HG02571 (cell line): ENCODE measurements at regions not wholly inside any gene's neighbourhood (a gene's known extent, or its start where the extent isn't known, plus 50 kb on each side); places are given as distances from the start of the nearest gene placed in this dataset.

Experiments
- ATAC-seq: cut with Tn5 transposase; IDR thresholded peaks from one replicate; pipeline ENCODE4 v1.9.1; 2021; ENCODE audit warnings: mild to moderate bottlenecking, moderate library complexity; ENCODE audit not compliant: unreplicated experiment

DNA sequence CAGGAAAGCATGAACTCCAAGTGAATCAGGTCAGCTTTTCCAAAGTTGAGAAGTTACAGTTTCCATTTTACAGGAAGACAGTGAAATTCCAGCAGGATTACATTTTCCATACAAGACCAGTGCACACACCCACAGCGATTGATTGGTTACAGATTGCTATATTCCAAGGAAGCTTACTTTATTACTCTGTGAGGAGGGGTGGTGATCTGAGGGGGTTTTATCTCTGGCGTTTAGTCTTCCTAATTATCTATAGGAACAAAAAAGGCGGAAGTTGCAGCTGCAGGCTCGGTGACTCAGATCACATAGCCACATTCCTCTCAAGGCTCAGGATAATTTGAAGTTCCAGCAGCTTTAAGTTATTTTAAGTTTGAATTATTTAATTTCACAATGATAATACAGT lies 450.4 kb upstream of the NMUR2 start:
- no peak for ATAC-seq

DNA sequence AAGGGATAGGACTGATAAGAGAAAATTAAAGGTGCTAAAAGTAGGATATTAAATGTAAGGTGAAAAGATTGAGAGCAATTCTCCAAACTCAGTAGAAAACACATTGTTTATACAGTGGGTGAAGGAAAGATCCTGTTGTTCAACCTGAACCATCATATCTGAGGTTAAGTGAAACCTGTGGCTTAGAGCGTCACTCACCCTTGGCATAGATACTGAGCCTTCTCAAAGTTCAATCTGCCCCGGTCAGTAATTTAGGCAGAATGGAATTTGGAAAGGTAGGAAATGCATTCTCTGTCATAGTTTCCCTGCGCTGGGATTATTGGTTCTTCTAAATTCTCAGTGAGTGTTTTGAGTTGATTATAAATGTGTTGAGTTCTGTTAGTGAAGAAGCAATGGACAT lies 456.2 kb upstream of the NMUR2 start:
- ATAC-seq = no peak

DNA sequence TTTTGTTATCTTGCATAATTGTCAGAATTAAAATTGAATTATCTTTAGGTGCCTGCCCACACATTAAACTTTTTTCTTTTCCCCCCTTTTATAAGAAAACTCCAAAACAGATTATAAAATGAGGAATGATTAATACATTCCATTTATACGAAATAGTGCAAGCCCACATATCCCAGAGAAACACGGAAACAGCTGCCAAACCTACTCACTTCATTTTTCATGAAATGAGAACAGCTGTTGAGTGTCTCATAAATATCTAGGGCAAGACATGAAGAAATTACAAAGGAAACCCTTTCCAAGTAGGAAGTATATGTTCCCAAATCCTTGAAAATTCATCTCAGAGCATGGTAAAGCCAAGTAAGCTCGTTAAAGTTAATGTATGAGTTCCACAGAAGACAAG lies 459.4 kb upstream of the NMUR2 start:
- ATAC-seq = no peak

DNA sequence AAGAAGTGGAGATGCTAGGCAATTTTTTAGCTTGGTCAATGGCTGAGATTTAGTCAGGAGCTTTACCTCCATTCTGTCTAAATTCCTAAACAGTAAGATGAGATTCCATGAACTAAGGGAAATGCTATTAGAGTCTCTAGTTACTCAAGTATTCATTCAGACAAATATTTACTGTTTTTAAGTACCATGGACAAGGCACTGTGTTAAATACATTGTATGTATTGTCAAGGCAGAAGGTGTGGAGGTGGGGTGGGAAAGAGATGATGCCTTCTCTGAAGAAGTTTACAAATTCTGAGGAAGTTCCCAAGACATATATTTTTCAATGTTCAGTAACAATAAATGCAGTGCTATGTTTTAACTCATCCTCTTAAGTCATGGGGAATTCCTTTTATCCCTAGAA lies 459.9 kb upstream of the NMUR2 start:
- no peak for ATAC-seq

DNA sequence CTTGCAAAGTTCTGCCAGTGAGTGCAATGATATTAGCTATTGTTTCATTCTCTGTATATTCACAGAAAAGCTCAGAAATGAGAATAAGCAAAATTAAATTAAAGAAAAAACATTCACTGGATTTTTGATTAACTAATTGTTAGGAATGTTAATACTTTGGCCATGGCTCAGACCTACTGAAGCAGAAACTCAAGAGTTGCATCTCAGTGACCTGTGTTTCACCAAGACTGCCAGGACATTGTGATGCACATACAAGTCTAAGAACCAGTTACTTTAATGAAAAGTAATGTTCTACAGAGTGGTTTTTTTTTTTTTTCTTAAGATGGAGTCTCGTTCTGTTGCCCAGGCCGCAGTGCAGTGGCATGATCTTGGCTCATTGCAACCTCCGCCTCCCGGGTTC lies 464.9 kb upstream of the NMUR2 start:
- ATAC-seq = no peak

DNA sequence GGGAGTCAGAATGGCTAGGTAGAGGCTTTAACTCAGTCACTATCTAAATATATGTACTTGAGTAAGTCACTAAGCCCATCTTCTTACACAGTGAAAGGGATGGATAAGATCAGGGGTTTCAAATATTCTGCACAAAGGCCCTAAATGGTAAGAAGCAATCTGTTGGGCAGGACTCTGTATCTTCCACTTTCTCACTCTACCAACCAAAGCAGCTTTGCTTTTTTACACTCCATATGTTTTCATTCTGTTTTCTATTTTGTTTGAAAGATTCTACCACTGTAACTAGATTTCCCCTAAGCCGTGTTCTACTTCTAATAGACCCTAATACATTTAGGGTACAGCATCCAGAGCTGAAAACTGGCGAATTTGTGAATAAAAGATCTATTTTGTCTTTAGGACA lies 477.5 kb upstream of the NMUR2 start:
- no peak for ATAC-seq

DNA sequence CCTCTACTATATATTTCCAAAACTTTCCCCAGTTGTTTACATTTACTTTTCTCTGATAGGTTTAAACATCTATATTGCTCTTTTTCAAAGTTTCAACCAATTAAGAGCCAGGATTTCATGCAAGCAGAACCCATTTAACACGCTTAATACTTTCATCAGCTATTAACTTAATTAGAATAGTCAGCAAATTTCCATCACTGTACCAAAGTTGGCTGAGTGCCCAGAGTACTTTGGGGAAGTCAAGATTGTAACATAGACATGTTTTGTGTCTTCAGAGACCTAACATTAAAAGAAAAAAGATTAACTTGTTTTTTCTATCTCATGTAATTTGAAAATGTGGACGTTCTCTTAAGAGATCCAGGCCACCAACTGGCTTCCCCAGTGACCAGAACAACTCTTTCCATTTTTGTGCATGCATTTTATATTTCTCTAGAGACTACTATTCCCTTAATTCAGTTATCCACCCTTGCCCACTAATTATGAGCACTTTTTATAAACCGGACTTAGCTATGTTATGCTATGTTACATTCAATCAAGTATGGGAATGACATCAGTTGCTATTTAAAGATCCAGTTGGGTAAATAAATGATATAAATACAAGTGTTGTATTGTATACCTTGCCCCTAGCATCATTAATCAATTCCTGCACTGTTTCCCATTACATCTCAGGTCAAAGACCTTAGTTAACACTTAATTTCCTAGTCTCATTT lies 478.1 kb upstream of the NMUR2 start:
- no peak for ATAC-seq

DNA sequence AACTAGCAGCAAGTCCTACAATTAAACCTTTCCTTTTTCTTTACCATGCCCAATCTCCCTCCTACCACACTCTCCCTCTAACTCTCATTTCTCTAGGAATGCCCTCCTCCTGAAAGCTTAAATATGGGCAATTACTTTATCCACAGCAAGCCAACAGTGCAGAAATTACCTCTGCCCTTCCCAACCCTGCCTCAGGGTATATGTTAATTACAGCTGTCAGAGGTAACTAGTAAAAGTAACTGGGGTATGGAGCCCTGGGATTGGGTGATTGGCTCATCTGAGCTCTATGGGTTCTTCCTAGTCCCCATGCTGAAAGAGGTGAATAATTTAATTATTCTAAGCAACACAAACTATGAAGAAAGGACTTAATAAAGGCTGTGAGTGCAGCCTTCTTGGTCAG lies 478.9 kb upstream of the NMUR2 start:
- ATAC-seq = no peak

DNA sequence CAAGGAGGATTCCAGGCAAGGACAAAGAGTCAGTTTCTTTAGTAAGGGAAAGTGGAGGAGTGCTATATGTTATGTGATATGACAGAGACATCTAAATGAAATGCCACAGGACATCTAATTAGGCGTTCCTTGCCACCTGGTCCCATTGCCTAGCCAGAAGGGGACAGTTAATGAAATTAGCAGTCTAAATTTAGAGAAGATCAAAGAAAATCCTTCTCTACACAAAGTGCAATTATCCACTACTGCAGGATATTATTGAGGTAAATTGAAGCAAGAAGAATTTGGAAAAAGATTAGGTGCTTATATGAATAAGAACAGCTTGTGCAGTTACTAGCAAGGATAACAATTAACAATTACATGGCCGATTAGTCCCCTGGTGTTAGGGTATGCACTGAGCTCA lies 495.3 kb upstream of the NMUR2 start:
- no peak for ATAC-seq

DNA sequence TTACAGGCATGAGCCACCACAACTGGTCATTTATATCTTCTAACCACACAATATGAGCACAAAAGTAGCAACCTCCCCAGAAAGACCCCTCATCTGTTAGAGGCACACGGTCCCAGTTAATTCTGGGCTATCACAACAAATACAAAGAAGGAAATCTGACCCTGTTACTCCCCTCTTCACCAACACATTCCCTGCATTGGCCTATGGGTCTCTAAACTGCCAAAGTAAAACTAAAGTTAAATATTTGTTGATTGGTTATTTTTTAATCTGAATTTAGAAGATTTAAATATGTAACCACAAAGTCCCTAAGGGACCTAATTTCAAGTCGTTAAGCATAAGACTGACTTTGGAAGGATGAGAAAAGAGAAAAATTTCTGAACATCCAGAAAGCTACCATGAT lies 496.7 kb upstream of the NMUR2 start:
- no peak for ATAC-seq

DNA sequence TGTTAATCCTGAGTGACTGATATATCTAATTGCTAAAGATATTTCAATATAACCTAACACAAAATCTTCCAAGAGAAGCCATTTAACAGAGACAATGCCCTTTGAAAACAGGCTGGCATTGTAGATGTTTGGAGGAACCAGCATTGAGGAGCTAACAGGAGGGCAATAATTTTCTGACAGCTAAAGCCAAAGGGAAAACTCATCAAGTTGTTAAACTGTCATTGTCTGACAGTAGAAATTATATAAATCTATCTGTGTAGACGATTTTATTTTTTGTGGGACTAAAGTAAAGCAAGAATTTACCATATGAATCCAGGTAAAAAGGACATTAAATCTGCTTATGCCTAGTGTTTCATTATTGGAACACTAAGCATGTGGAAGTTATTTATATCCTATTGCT lies 500.2 kb upstream of the NMUR2 start:
- ATAC-seq = no peak

DNA sequence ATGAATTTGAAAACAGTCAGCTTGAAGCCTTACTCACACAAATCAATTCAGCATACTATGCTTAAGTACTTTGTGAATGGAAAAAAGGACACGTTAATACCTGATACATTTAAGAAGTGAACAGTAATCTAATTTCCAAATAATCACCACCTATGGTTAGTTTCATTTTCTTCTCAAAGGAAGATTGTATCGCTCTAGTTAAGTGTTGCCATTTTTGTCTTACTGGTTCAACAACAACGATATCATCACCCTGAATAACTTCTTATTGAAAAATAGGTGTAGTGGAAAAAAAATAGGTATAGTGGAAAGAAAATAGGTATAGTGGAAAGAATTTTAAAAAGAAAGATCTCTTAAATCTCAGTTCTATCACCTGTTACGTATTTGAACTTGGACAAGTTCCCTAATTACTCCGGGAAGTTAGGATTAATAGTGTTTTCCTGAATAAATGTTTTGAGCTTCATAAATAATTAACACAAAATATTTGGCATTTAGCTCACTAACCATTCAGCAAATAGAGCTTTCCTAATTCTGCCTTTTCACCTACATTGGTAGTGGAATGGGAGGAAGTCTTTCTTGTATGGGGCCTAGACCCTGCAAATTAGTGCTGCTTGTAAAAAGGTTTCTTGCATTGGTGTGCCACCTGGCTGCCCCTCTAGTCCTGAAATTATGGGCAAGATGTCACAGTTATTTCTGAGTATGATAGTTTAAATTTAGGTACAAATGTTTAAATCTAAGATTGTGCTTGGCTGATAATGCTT lies 502.6 kb upstream of the NMUR2 start:
- no peak for ATAC-seq

DNA sequence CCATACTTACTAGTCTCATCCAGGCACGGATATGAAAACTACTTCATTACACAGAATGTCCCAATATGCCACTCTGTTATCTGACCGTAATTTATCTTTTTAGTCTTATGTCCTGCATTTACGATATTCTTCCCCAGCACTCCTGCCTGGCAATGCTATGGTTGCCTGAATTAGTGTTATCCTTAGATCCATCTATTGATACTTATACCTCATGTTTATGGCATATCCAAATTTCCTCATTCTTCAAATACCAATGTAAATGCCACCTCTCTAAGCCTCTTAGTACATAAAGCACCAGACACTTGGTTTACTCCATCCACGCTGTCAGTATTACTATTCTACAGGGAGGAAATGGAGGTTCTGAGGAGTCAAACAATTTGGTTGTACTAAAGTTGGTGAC lies 507.8 kb upstream of the NMUR2 start:
- no peak for ATAC-seq

DNA sequence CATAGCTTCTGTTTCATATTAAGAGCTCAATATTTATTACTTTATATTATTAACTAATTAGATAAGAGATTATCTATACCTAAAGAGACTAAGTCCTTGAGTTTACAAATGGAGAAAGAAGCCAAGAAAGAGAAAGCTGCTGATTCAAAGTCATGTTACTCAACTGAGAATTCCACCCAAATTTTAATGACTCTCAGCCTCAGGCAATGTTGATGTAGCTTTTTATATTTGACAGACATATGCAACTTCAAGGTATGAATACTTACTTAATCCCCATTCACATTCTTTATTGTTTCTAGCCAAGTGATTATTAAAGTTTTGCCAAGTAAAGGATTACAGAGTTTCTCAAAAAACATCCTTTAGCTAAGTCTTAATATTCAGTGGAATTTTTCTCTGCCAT lies 527.5 kb upstream of the NMUR2 start:
- ATAC-seq = no peak

DNA sequence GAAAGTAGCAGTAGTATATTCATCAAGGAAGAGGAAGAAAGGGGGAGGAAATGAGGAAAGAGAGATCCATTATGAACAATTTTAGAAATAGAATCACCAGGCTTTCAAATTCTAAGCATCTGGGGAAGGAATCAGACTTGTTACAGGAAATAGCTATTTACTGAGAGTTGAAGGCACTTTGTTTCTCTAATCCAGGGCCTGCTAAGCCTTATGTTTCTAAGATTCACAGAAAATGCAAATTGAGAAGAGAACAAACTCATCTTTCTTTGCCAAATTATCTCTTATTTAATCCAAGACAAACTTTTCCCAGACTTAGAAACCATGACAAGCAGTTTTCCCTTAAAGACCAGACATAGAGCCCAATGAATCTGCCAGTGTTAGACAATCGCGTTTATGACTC lies 528.0 kb upstream of the NMUR2 start:
- ATAC-seq = no peak

DNA sequence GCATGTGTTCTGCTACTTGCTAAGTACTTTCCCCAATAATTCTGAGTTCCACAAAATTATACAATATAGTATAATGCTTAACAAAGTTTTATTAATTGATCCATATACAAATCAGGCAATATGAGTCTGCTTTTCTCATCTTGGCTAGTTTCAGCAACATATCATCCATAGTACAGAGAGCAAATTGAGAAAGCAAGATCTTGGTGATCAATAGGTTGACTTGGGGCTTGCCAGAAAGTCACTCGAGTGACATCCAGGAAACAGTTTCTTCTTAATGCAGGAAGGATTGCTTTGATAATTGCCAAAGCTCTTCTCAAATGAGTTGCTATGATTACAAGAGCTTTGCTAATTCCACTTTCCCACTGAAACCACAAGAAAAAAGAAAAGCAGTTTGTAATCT lies 533.6 kb upstream of the NMUR2 start:
- ATAC-seq = no peak

DNA sequence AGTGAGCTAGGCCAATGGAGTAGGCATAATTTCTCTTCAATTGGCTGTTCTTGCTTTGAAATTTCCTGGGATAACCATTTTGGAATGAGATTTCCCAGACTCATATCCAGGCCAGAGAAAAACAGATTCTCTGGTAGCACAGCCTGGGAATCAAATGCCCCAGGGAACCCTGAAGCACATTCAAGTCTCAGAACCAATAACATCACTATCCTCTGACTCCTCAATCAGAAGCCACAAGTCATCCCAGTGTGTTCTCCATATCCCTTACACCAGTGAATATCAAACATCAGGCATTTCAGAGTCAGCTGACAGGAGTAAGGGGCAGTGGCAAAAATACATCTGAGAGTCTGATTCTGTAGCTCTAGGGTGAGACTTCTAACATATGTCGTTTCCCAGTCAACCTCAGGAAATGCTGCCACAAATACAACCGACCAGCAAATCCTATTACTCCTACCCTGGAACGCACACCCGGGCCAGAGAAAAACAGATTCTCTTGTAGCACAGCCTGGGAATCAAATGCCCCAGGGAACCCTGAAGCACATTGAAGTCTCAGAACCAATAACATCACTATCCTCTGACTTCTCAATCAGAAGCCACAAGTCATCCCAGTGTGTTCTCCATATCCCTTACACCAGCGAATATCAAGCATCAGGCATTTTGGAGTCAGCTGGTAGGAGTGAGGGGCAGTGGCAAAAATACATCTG lies 537.7 kb upstream of the NMUR2 start:
- ATAC-seq = no peak

DNA sequence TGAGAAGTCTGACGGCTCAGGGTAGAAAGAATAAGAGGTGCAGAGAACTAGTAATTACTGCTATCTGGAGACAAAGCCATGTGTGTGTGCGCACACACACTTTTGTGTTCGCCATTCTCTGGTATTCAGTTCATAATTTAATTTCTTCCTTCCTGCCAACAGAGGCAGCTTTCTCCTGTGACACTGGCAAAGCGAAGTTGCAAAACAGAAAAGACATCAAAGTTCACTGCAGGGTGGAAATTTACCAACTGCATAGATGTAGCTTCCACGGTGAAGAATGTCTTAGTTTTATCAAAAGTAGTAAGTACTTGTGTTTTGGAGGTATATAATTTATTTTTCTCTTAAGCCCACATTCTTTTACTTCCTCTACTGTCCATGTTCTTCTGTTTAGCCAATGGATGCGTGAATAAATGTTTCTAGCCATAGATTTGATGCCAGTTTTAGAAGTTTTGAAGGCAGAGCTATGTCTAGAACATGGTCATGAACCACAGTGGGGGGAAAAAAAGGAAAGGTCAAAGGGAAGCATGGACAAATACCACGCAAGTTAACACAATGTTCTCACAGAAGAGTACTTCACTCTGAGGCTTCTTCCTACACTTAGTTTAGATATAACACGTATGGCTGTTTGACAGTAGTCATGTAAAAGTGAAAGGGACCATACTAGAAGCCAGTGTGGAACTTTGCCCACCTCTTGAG lies 536.5 kb upstream of the GRIA1 start:
- no peak for ATAC-seq

DNA sequence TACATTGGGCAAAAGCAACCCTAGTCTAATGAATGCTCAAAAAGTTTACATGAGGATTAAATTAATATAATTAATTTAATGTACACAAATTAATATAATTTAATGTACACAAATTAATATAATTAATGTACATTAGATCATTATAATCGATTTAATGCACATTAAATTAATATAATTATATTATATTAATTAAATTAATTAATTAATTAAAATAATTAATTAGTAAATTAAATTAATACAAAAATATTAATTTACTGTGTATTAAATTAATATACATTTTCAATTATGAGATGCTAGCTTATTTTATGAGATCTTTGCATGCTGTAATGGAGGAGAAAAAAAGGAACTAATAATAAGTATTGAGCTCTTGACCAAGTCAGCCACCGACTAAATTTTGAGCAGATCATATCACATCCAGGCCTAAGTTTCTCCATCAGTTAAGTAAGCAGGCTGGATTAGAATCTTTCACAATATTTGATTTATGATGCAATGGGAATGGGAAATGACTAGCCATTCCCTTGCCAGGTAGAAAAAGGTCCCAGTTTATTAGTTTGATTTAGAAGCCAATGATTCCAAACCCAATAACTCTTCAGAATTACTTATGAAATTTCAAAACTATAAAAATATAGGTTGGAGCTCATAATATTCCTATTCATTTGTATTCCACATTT lies 533.4 kb upstream of the GRIA1 start:
- ATAC-seq = no peak

DNA sequence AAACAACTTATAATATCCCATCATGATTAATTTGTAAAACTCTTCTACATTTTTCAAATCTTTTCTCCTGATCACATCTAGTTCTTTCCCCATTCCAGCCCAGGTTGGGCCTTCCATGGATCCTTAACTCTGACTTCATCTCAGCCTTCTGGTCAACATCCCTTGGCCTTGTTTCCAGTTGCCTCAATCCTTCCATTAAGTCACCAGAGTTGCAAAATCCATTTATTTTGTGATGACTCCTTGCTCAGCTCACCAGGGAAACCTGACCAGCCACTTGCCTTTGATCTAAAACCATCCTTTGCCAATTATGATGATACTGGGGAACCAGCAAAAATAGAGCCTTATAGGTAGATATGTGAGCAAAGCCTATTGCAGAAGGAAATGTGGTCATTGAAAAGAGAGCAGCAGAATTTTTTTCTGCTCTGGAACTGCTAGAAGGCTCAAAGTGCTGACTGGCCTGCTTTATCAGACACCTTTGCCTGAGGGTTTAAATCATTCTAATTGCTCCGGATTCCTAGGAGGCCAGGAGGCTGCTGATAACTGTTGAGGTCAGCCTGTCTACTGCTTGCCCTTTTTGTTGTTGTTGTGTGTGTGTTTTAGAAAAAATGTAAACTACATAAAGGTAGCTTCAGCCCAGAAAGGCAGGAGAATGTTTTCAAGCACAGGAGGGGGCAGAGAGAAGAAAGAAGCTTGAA lies 512.2 kb upstream of the GRIA1 start:
- no peak for ATAC-seq
